SK-N-MC (cell line): ENCODE measurements at regions not wholly inside any gene's neighbourhood (a gene's known extent, or its start where the extent isn't known, plus 50 kb on each side); places are given as distances from the start of the nearest gene placed in this dataset.

Experiments used
- DNase-seq: peaks from one replicate; pipeline ENCODE4 v3.0.0-alpha.2; 2011; ENCODE audit warnings: low read depth, low spot score
- H3K27ac ChIP-seq: fragments of 200-600 bp; sonication (generic); 2 replicates; pipeline ENCODE4 v1.5.1; 2016; ENCODE audit warnings: mixed run types
- H3K36me3 ChIP-seq: fragments of 200-600 bp; sonication (generic); 2 replicates; pipeline ENCODE4 v1.6.1; 2017; ENCODE audit warnings: antibody characterized with exemption, low read length, mixed read lengths; ENCODE audit not compliant: insufficient read depth
- H3K4me3 ChIP-seq: fragments of 200-600 bp; sonication (generic); 2 replicates; pipeline ENCODE4 v1.5.1; 2016
- H3K9ac ChIP-seq: fragments of 200-600 bp; sonication (generic); 2 replicates; pipeline ENCODE4 v1.8.0; 2017; ENCODE audit warnings: mixed run types, mixed read lengths; ENCODE audit not compliant: insufficient read length
- H3K9me3 ChIP-seq: fragments of 200-600 bp; sonication (generic); 2 replicates; pipeline ENCODE4 v1.6.1; 2017; ENCODE audit warnings: low read depth, mild to moderate bottlenecking, antibody characterized with exemption, low read length, moderate library complexity, mixed read lengths
- EZH2 ChIP-seq: fragments of 200-600 bp; sonication (generic); IDR thresholded peaks from one replicate; pipeline ENCODE4 v1.6.1; 2017; ENCODE audit warnings: antibody characterized with exemption
- FOXP2 ChIP-seq: optimal IDR thresholded peaks from 2 replicates; pipeline ENCODE3; 2011; ENCODE audit warnings: mild to moderate bottlenecking, moderate library complexity; ENCODE audit not compliant: insufficient read depth; ENCODE audit errors: extremely low read length, control extremely low read depth
- POLR2AphosphoS5 ChIP-seq: IDR thresholded peaks from 2 replicates; pipeline ENCODE4 v1.6.1; 2012; ENCODE audit warnings: mild to moderate bottlenecking, low read depth, low read length, borderline replicate concordance

DNA sequence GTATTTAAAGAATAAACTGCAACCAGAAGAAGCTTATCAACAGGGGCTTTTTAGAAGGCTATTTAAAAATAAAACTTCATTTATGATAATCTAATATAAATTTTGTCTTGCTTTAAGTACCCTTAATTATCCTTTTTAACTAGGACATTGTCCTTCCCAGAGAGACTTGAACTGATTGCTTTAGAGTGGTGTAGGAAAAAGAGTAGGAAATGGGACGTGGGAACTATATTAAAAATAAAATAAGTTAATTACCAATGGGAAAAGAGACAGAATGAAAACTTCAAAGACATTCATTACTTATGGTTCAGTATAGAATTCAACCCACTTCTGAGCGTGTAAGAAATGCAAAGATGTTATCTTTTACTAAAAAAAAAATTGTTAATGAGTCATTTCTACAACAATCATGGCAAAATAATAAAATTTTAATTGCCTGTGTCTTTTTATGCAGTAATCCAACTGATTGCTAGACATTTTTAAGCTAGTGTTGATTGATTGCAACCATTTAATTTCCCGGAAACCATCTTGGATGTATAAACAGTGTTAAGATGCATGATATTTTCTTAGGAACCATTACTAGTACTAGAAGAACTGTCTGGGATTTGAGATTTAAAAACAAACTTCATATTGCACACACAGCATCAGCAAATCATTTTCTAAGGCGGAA lies 298.8 kb upstream of the UMPS start:
- H3K4me3 ChIP-seq, result no peak overlapping the region
- H3K9ac ChIP-seq, result no peak overlapping the region
- no peak for DNase-seq
- H3K36me3 ChIP-seq, result no peaks in the 10 kb centered on the region; the same call in 1 of the 2 replicates
- H3K9me3 ChIP-seq, result no peaks in the 10 kb centered on the region
- H3K27ac ChIP-seq, result no peak overlapping the region
- TF ChIP-seq EZH2 (no peak), FOXP2 (no peak), POLR2AphosphoS5 (no peak)

DNA sequence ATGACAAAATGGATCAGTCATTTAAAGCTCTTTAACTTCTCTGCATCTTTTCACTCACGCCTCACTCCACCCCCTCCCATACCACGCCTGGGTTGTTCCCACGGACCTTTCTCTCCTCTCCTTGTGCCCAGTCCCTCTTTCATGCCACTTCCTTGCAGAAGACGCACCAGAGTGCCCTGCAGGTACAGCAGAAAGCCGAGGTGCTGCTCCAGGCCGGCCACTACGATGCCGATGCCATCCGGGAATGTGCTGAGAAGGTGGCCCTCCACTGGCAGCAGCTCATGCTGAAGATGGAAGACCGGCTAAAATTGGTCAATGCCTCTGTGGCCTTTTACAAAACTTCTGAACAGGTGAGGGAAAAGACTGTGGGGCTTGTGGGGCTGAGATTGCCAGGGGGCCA lies 296.1 kb upstream of the UMPS start:
- no peak for TF ChIP-seq FOXP2
- no peak for TF ChIP-seq EZH2
- no peak for TF ChIP-seq POLR2AphosphoS5

DNA sequence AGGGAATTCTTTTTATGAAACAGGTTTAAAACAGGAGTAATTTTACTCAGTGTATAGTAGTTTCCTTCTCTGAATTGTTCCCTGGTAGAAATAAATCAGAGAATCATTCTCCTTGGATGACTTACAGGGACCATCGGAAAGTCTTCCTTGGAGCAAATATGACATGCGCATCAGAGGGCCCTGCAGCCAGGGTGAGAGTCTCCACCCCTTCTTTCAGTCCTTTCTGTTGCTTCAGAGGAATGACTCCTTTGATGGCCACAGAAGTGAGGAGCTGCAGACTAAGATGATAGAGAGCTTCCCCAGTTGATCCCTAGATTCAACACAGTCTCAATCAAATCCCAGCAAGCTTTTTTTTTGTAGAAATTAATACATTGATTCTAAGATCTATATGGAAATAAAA lies 294.8 kb upstream of the UMPS start:
- no peak for DNase-seq
- H3K27ac ChIP-seq, result no peak overlapping the region
- no peaks in the 10 kb centered on the region for H3K9me3 ChIP-seq
- no peak overlapping the region for H3K4me3 ChIP-seq
- TF ChIP-seq FOXP2 (no peak), EZH2 (no peak), POLR2AphosphoS5 (no peak)
- H3K36me3 ChIP-seq, result no peaks in the 10 kb centered on the region; the same call in 1 of the 2 replicates
- no peak overlapping the region for H3K9ac ChIP-seq

More for the DNA sequence above, 296.1 kb upstream of the UMPS start:
- H3K36me3 ChIP-seq, result no peaks in the 10 kb centered on the region; the same call in 1 of the 2 replicates
- H3K4me3 ChIP-seq, result no peak overlapping the region
- H3K27ac ChIP-seq, result no peak overlapping the region
- DNase-seq, result no peak
- H3K9ac ChIP-seq, result no peak overlapping the region
- H3K9me3 ChIP-seq, result no peaks in the 10 kb centered on the region

DNA sequence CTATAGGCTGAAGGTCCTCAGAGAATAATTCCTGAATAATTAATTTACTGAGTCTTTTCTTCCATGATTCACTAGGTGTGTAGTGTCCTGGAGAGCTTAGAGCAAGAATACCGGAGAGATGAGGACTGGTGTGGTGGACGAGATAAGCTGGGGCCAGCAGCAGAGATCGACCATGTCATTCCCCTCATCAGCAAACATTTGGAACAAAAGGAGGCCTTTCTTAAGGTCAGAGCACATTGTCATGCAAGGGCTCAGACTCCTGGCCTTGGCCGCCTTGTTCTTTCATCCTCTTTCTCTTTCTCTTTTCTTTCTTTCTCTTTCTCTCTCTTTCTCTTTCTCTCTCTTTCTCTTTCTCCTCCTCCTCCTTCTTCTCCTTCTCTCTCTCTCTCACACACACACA lies 291.4 kb upstream of the UMPS start:
- Histone ChIP-seq H3K4me3 (no peak overlapping the region), H3K36me3 (no peaks in the 10 kb centered on the region; the same call in 1 of the 2 replicates), H3K9me3 (no peaks in the 10 kb centered on the region), H3K27ac (no peak overlapping the region), H3K9ac (no peak overlapping the region)
- TF ChIP-seq EZH2 (no peak), POLR2AphosphoS5 (no peak), FOXP2 (no peak)
- no peak for DNase-seq

DNA sequence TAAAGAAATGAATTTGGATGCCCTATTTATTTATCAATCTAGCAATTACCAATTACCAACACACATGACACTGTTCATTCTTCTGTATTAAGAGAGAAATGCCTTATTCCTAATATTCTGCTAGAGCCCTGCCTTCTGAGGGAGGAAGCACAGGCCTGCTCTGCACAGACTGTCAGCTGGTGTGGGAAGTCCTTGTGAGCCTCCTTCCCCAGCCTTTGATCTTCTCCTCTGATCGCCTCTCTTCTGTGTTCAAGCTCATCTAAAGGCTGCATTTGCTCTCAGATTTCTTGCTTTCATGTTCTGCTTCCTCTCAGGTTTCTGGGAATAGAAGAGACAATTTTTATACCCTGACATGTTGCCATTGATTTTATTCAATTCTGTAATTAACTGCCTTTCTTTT lies 290.6 kb upstream of the UMPS start:
- Histone ChIP-seq H3K27ac (no peak overlapping the region), H3K9ac (no peak overlapping the region), H3K9me3 (no peaks in the 10 kb centered on the region), H3K36me3 (no peaks in the 10 kb centered on the region; the same call in 1 of the 2 replicates), H3K4me3 (no peak overlapping the region)
- TF ChIP-seq EZH2, result no peak
- TF ChIP-seq FOXP2, result no peak
- no peak for TF ChIP-seq POLR2AphosphoS5
- DNase-seq, result no peak

DNA sequence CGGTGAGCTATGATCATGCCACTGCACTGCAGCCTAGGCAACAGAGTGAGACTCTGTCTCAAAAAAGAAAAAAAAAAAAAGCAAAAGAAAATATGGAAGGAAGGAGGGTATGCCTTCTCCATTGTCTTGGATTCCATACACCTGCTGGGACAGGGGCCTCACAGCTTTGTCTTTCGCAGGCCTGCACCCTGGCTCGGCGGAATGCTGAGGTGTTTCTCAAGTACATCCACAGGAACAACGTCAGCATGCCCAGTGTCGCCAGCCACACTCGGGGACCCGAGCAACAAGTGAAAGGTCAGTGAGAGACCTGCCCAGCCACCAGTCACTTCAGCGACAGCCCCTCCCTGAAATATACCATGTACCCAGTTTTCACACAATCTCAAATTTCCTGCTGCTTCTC lies 288.5 kb upstream of the UMPS start:
- no peak overlapping the region for H3K4me3 ChIP-seq
- no peak overlapping the region for H3K27ac ChIP-seq
- H3K9ac ChIP-seq, result no peak overlapping the region

DNA sequence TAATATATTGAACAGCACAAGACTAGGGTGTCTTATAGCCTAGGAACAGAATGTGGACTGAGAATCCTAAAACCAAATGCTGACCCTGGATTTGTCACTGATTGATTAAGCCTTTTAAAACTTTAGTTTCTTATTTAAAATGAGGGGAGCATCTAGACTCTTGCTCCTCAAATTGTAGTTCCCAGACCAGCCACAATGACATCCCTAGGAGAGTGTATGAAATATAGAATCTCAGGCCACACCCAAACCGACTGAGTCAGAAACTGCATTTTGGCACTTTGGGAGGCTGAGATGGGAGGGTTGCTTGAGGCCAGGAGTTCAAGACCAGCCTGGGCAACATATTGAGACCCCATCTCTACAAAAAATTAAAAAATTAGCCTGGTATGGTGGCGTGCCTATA lies 287.8 kb upstream of the UMPS start:
- Histone ChIP-seq H3K36me3 (no peaks in the 10 kb centered on the region), H3K27ac (no peak overlapping the region), H3K4me3 (no peak overlapping the region), H3K9ac (no peak overlapping the region), H3K9me3 (no peaks in the 10 kb centered on the region)
- TF ChIP-seq POLR2AphosphoS5 (no peak), FOXP2 (no peak), EZH2 (no peak)
- no peak for DNase-seq

More for the DNA sequence above, 288.5 kb upstream of the UMPS start:
- no peak for DNase-seq
- TF ChIP-seq EZH2 (no peak), FOXP2 (no peak), POLR2AphosphoS5 (no peak)
- H3K9me3 ChIP-seq, result no peaks in the 10 kb centered on the region
- H3K36me3 ChIP-seq, result no peaks in the 10 kb centered on the region

DNA sequence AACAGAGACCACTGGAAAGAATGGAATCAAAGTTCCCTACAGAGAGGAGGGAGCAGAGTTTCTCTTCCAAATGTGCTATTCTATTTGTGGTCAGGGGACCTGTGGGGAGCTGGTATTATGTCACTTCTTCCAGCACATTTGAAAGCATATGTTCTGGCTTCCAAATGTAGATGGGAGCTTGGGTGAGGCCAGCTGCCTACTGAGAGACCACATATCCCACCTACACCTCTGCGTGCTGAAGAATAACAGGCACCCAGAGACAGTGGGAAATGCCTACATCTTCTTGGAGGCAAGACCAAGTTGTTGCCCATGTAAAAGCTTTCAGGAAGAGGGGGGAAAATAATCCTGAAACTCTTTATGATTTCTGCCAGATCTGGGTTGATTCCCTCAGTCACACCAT lies 286.8 kb upstream of the UMPS start:
- DNase-seq, result no peak
- Histone ChIP-seq H3K27ac (no peak overlapping the region), H3K9ac (no peak overlapping the region), H3K4me3 (no peak overlapping the region), H3K9me3 (no peaks in the 10 kb centered on the region), H3K36me3 (no peaks in the 10 kb centered on the region)
- no peak for TF ChIP-seq EZH2
- TF ChIP-seq POLR2AphosphoS5, result no peak
- TF ChIP-seq FOXP2, result no peak

DNA sequence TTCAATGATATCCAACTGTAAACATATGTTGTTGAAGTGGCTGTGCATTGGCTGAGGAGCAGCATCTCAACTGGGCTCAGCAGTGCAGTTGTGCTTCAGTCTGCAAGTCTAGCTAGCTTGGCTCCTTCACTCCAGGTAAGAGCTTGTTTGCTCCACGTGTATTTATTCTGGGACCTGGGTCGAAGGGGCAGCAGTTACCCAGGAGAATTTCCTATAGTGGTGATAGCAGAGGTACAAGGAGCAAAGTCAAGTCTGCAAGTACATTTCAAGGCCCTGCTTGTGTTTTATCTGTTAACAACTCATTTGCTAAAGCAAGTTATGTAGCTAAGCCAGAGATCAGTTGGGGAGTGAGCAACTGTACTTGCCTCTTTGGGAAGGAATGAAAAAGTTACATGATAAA lies 286.2 kb upstream of the UMPS start:
- no peak for DNase-seq
- no peak overlapping the region for H3K27ac ChIP-seq
- TF ChIP-seq EZH2 (no peak), FOXP2 (no peak), POLR2AphosphoS5 (no peak)
- no peaks in the 10 kb centered on the region for H3K9me3 ChIP-seq
- H3K36me3 ChIP-seq, result no peaks in the 10 kb centered on the region
- H3K4me3 ChIP-seq, result no peak overlapping the region
- H3K9ac ChIP-seq, result no peak overlapping the region
